IPS-20b (cell line): ENCODE measurements at regions not wholly inside any gene's neighbourhood (a gene's known extent, or its start where the extent isn't known, plus 50 kb on each side); places are given as distances from the start of the nearest gene placed in this dataset.
A peak's percentile ranks its signal among the peaks of the same experiment; 100 is the strongest.
"Not testable (repeated sequence)": the region's sequence is repeated elsewhere in the genome, so short reads cannot be mapped to it uniquely, and the experiment has no call there.

ENCODE experiments used
- H3K27ac ChIP-seq: one replicate; pipeline ENCODE4 v1.5.1; 2013; ENCODE audit warnings: low read length
- H3K27me3 ChIP-seq: 2 replicates; pipeline ENCODE4 v1.6.1; 2013; ENCODE audit warnings: mild to moderate bottlenecking, low read length, inconsistent platforms; ENCODE audit not compliant: insufficient read depth
- H3K36me3 ChIP-seq: 2 replicates; pipeline ENCODE4 v1.6.1; 2013; ENCODE audit warnings: low read depth, mild to moderate bottlenecking, inconsistent platforms, low read length, moderate library complexity; ENCODE audit not compliant: insufficient read depth
- H3K4me1 ChIP-seq: 2 replicates; pipeline ENCODE4 v1.6.1; 2013; ENCODE audit warnings: mild to moderate bottlenecking, control low read depth, inconsistent platforms, low read length, moderate library complexity; ENCODE audit not compliant: insufficient read depth
- H3K4me3 ChIP-seq: 2 replicates; pipeline ENCODE4 v1.5.1; 2013; ENCODE audit warnings: mild to moderate bottlenecking, low read length, inconsistent platforms
- H3K9ac ChIP-seq: 2 replicates; pipeline ENCODE4 v1.6.1; 2013; ENCODE audit warnings: low read depth, mild to moderate bottlenecking, inconsistent platforms, low read length, moderate library complexity
- H3K9me3 ChIP-seq: 2 replicates; pipeline ENCODE4 v1.6.1; 2013; ENCODE audit warnings: mild to moderate bottlenecking, low read depth, low read length, inconsistent platforms; ENCODE audit not compliant: insufficient read depth

DNA sequence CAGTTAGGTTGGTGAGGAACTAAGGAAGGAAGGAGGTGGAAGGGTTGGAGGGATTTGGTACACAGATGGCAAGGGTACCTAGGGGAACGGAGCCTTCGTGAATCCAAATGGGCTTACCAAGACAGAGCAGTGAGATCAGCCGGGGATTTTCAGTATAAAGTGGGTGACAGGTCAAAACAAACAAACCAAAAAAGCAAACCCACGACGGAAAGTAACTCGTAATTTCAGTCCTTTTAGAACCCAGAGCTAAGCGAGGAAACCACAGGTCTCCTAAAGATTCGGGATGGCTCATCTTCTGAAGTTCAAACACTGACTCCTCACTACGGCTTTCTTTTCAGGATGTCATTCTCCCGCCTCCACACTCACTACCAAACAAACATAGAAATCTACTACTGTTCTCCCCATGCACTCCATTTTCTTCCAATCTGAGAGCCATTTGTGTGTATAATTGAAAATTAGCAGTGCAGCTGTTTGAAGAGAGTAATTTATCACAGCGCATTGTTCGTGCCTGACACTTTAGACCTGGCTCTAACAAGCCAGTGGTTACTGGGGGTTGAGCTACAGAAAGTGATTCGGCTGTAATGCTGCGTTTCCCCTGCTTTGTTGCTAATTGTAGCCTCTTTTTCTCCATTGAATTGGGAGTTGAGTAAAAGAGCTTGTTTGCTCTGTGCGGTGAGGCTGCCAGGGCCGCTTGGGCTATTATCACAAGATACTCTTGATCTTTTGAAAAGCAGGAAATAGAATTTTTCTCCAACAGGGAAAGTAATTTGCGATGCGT lies 64.7 kb upstream of the CCDC39 start:
- H3K27ac ChIP-seq: no peak overlapping the region
- peak overlapping the region; percentile 8; the same call in 1 of the 2 replicates for H3K4me3 ChIP-seq
- H3K9me3 ChIP-seq: no peaks in the 10 kb centered on the region
- H3K27me3 ChIP-seq: peaks cover 5% of the 10 kb centered on the region; the same call in 1 of the 2 replicates
- H3K36me3 ChIP-seq: no peaks in the 10 kb centered on the region
- H3K4me1 ChIP-seq: peaks cover 13% of the 10 kb centered on the region; the same call in 1 of the 2 replicates
- peak overlapping the region; percentile 43; the same call in 1 of the 2 replicates for H3K9ac ChIP-seq

DNA sequence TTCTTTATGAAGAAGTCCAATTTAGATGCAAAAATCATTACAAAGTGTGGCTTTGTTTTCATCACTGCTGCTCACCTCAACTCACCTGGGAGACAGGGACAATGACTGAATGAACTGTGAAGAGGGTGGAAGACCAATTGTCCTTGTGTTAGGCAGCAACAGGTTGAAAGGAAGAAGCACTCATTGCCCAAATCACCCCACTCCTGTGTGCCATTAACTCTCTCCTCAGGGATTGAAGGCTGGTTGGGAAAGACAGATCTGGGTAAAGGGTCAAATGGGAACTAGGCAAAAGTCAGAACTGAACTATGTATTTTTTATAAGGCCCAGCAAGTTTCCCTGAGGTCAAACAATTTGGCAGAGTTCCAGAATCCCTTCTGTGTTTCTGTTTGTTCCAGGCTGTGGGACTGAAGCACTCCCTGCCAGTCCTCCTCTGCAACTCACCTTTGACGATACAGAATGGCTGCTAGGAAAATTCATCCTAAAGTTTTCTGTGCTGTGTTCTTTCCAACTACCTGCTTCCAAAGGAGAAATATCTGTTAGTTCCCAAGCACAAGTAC lies 68.6 kb upstream of the CCDC39 start:
- Histone ChIP-seq H3K9me3 (no peaks in the 10 kb centered on the region), H3K9ac (no peak overlapping the region), H3K27me3 (no peaks in the 10 kb centered on the region), H3K36me3 (no peaks in the 10 kb centered on the region), H3K4me3 (no peak overlapping the region), H3K27ac (no peak overlapping the region), H3K4me1 (peaks cover 14% of the 10 kb centered on the region; the same call in 1 of the 2 replicates)

GRCh38 chr3:180749322-180749721 lies 70.0 kb upstream of the CCDC39 start:
- Histone ChIP-seq H3K27ac (no peak overlapping the region), H3K9me3 (no peaks in the 10 kb centered on the region), H3K4me3 (no peak overlapping the region), H3K36me3 (no peaks in the 10 kb centered on the region), H3K9ac (no peak overlapping the region), H3K4me1 (peaks cover 13% of the 10 kb centered on the region; the same call in 1 of the 2 replicates), H3K27me3 (no peaks in the 10 kb centered on the region)

DNA sequence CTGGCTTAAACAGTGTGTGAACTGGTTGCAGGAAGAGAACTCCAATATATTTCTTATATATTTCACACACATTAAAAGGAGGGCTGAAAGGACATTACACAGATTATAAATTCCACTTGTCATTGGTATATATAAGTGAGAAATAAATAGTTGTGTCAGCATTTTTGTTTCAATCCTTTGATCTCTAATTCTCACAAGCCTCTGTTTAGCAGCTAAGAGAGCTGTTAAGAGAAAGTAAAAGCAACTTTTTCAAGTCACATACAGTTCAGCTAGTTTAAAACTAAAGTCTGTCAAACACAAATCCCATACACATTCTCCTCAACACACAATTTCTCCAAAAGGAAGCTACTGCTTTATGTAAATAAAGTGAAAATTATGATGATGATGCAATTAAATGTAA lies 70.5 kb upstream of the CCDC39 start:
- no peak overlapping the region for H3K27ac ChIP-seq
- H3K9ac ChIP-seq: no peak overlapping the region
- H3K27me3 ChIP-seq: no peaks in the 10 kb centered on the region
- no peaks in the 10 kb centered on the region for H3K9me3 ChIP-seq
- H3K36me3 ChIP-seq: no peaks in the 10 kb centered on the region
- peaks cover 12% of the 10 kb centered on the region; the same call in 1 of the 2 replicates for H3K4me1 ChIP-seq
- H3K4me3 ChIP-seq: no peak overlapping the region

DNA sequence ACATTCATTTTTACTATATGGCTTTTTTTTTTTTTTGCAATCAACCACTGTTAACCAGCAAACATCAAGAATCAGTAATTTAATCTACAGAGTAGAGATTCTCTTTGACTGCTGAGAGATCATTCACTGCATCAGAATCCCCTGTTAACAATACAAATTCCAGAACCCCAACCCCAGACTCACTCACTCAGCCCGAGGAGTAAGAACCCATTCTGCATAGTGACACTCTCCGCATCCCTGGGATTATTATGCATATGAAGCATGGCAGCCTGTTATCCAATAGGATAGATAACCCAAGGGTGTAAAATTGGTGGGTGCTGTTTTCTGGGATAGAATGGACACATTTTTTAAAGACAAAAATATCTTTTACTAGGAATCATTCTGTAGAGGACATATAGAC lies 76.3 kb upstream of the CCDC39 start:
- no peaks in the 10 kb centered on the region for H3K9me3 ChIP-seq
- no peak overlapping the region for H3K27ac ChIP-seq
- H3K36me3 ChIP-seq: no peaks in the 10 kb centered on the region
- H3K4me3 ChIP-seq: no peak overlapping the region
- peaks cover 9% of the 10 kb centered on the region; the same call in 1 of the 2 replicates for H3K4me1 ChIP-seq
- H3K9ac ChIP-seq: no peak overlapping the region
- H3K27me3 ChIP-seq: no peaks in the 10 kb centered on the region

DNA sequence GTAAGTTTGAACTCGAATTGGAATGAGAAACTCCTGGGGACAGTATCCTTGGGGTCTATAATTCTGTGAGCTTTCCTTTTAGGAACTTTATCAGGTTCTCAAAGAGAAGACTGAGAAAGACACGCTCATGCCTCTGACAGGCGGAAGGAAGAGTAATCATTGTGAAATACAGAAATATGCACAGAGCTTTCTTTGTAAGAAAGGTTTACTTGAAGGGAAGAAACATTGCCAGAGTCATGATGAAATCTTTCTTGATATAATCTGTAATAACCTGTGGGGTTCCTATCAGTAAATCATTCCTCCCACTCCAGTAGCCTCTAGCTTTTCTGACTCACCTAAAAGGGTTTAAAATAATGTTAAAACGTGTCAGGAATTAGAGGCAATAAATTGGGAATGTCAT lies 83.6 kb upstream of the CCDC39 start:
- no peak overlapping the region for H3K4me3 ChIP-seq
- H3K9me3 ChIP-seq: peaks cover 6% of the 10 kb centered on the region; the same call in 1 of the 2 replicates
- no peak overlapping the region for H3K27ac ChIP-seq
- H3K36me3 ChIP-seq: no peaks in the 10 kb centered on the region
- H3K27me3 ChIP-seq: no peaks in the 10 kb centered on the region
- H3K9ac ChIP-seq: no peak overlapping the region
- H3K4me1 ChIP-seq: no peaks in the 10 kb centered on the region

GRCh38 chr3:180764481-180764880 lies 85.2 kb upstream of the CCDC39 start:
- H3K9me3 ChIP-seq: peaks cover 6% of the 10 kb centered on the region; the same call in 1 of the 2 replicates
- H3K9ac ChIP-seq: no peak overlapping the region
- no peaks in the 10 kb centered on the region for H3K36me3 ChIP-seq
- no peak overlapping the region for H3K4me3 ChIP-seq
- no peaks in the 10 kb centered on the region for H3K4me1 ChIP-seq
- H3K27ac ChIP-seq: no peak overlapping the region
- H3K27me3 ChIP-seq: no peaks in the 10 kb centered on the region

DNA sequence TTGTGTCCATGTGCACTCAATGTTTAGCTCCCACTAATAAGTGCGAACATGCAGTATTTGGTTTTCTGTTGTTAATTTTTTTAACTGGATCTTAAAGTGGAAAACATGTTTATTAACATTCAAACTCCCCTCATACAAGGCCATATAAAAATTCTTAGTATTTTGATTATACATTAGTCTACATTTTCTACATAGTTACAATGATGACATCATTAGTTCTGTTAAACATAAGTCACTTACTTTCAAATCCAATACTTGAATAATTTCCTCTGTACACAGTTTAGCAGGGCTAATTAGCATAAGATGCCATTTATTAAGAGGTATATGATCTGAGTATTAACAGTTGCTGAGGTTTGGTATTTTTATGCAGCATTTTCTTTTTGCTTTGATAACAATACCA lies 91.3 kb upstream of the CCDC39 start:
- no peak overlapping the region for H3K27ac ChIP-seq
- H3K9me3 ChIP-seq: peaks cover 7% of the 10 kb centered on the region
- H3K27me3 ChIP-seq: no peaks in the 10 kb centered on the region
- no peaks in the 10 kb centered on the region for H3K4me1 ChIP-seq
- H3K4me3 ChIP-seq: no peak overlapping the region
- no peak overlapping the region for H3K9ac ChIP-seq
- no peaks in the 10 kb centered on the region for H3K36me3 ChIP-seq

DNA sequence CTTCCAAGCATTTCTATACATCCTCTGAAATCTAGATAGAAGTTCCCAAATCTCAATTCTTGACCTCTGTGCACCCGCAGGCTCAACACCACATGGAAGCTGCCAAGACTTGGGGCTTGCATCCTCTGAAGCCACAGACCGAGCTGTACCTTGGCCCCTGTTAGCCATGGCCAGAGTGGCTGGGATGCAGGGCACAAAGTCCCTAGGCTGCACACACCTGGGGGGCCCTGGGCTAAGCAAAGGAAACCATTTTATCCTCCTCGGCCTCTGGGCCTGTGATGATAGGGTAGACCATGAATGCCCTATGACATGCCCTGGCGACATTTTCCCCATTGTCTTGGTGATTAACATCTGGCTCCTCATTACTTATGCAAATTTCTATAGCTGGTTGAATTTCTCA lies 97.1 kb upstream of the CCDC39 start:
- H3K4me3 ChIP-seq: no peak overlapping the region
- no peaks in the 10 kb centered on the region for H3K36me3 ChIP-seq
- peaks cover 52% of the 10 kb centered on the region for H3K9me3 ChIP-seq
- H3K4me1 ChIP-seq: no peaks in the 10 kb centered on the region
- no peaks in the 10 kb centered on the region for H3K27me3 ChIP-seq
- H3K27ac ChIP-seq: no peak overlapping the region
- H3K9ac ChIP-seq: no peak overlapping the region

DNA sequence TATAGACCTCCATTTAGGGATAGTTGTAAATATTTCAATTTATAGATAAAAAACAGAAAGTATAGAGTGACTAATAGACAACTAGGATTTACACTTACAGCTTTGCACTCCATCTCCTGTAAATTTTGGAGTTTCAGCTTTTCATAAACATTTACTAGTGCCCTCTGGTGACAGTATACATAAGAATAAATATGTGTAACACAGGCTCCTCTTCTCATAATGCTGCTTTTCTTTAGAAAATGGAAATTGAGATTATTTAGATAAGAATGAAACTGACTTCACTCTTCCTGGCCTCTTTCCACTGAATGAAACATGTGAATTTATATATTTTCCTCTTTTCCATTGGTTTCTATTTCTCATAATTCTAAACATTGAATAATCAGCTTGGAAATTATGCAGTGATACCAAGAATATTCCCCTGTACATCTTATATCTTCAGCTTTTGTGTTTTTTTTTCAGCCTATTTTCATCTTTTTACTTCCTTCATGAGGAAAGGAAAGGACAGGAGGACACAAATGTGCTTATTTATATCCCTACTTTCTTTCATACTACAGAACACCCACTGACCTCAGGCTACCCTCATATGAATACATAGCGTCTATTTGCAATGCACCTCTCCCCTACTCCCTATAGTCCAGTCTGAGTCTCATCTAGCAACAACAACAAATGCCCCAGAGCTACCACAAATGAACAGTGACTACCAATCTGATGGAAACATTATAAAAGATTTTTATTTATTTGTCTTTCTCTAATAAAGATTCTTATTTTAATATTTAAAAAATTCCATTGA lies 103.1 kb upstream of the CCDC39 start:
- no peaks in the 10 kb centered on the region for H3K27me3 ChIP-seq
- H3K27ac ChIP-seq: no peak overlapping the region
- no peaks in the 10 kb centered on the region for H3K4me1 ChIP-seq
- no peaks in the 10 kb centered on the region for H3K36me3 ChIP-seq
- no peak overlapping the region for H3K9ac ChIP-seq
- peaks cover 28% of the 10 kb centered on the region for H3K9me3 ChIP-seq
- H3K4me3 ChIP-seq: no peak overlapping the region

- H3K4me1 ChIP-seq, H3K9me3 ChIP-seq, H3K4me3 ChIP-seq, H3K36me3 ChIP-seq, H3K27ac ChIP-seq, H3K27me3 ChIP-seq, H3K9ac ChIP-seq: not testable (repeated sequence)
Measured at GRCh38 chr3:180786227-180786626, 106.9 kb upstream of the CCDC39 start.
